ENCODE measurements at regions not wholly inside any gene's neighbourhood (a gene's known extent, or its start where the extent isn't known, plus 50 kb on each side); places are given as distances from the start of the nearest gene placed in this dataset.

- WGBS, 2 experiments (ENCODE audit: extremely low coverage in 1 of 2, insufficient coverage in 1 of 2, insufficient read length in 1 of 2, insufficient replicate concordance in 2 of 2, low coverage in 1 of 2, low lambda C conversion rate in 2 of 2, missing lambda C conversion rate in 1 of 2): 84% methylated on average over 4 of the region's 4 CpGs; no CpG with 5 or more reads in 1 of the 2 experiments
- H3K23ac ChIP-seq (ENCODE audit: insufficient read length): no peak overlapping the region
- H3K56ac ChIP-seq (replicated peaks; ENCODE audit: insufficient read length, low read depth, low read length): no peak overlapping the region
- H3K79me1 ChIP-seq (ENCODE audit: low read depth, low read length): no peaks in the 10 kb centered on the region
- H3K27ac ChIP-seq (ENCODE audit: low read depth, low read length): no peak overlapping the region
- CTCF ChIA-PET (ENCODE audit: partially characterized antibody): interaction anchor here (0.6 to 2.2 kb wide), 7 partner anchors 8 to 351 kb away, joined by 3 to 6 read pairs (median 3); no protein-coding TSS in a partner anchor
- H4K5ac ChIP-seq (ENCODE audit: insufficient read length, low read depth, low read length): no peak overlapping the region
- no peak overlapping the region for H3K9ac ChIP-seq (replicated peaks in 1 of 4; ENCODE audit: extremely low read depth in 1 of 4, low read depth in 3 of 4, low read length in 3 of 4)
- TF ChIP-seq MAFK (IDR thresholded peaks at IDR 0.05; ENCODE audit: low read depth, low read length) (no peak), CTCF (IDR thresholded peaks at IDR 0.05; ENCODE audit: control extremely low read depth in 1 of 3, insufficient read depth in 1 of 3, low read depth in 1 of 3, low read length in 3 of 3) (peak; percentile 22 to 40 (median 25); a peak in 3 of 4 replicates), RAD21 (IDR thresholded peaks at IDR 0.05 in 1 of 2, conservative IDR thresholded peaks at IDR 0.05 in 1 of 2; ENCODE audit: low read depth in 2 of 2, low read length in 2 of 2) (peak; percentile 34 to 60; a peak in 3 of 4 replicates)
- DNase-seq (ENCODE audit: low read depth in 1 of 2, low spot score in 2 of 2) (peak in 1 of 2 experiments; percentile 41), FAIRE-seq (no peak)
- H3K4me3 ChIP-seq (ENCODE audit: extremely low read depth in 1 of 4, insufficient read depth in 2 of 4, low read depth in 3 of 4, low read length in 4 of 4): no peak overlapping the region
- H2AFZ ChIP-seq (ENCODE audit: low read length): no peak overlapping the region
- no peak overlapping the region for H2AK5ac ChIP-seq (ENCODE audit: low read depth, low read length)
- no peak overlapping the region for H2BK15ac ChIP-seq (ENCODE audit: low read length)
- no peaks in the 10 kb centered on the region for H3K23me2 ChIP-seq (ENCODE audit: low read depth, low read length)
- 0 out of 7 replicates have a peak, but pooled peaks cover 0 to 2% (median 0%) of the 10 kb centered on the region in 4 experiments for H3K27me3 ChIP-seq (replicated peaks in 1 of 4; ENCODE audit: control insufficient read depth in 3 of 4, extremely low read depth in 1 of 4, insufficient read depth in 3 of 4, low read length in 3 of 4)
- peaks cover 0 to 5% (median 2%) of the 10 kb centered on the region in 4 experiments; a peak in 2 of 7 replicates for H3K4me1 ChIP-seq (replicated peaks in 1 of 4; ENCODE audit: control insufficient read depth in 3 of 4, insufficient read depth in 4 of 4, low read length in 3 of 4)
- no peak overlapping the region for H3K4ac ChIP-seq (replicated peaks; ENCODE audit: insufficient read length, low read depth, low read length)
- no peak overlapping the region for H2BK120ac ChIP-seq (replicated peaks; ENCODE audit: low read depth, low read length)
- no peak overlapping the region for H3K4me2 ChIP-seq (ENCODE audit: insufficient read depth in 1 of 2, low read depth in 2 of 2, low read length in 2 of 2)
- H3K9me3 ChIP-seq (ENCODE audit: insufficient read depth in 2 of 2, low read depth in 1 of 2, low read length in 1 of 2): peaks cover 0 to 2% of the 10 kb centered on the region in 2 experiments; a peak in 1 of 4 replicates
- no peaks in the 10 kb centered on the region for H3K36me3 ChIP-seq (ENCODE audit: control insufficient read depth in 2 of 4, insufficient read depth in 4 of 4, low read length in 3 of 4)
- H4K91ac ChIP-seq (replicated peaks; ENCODE audit: insufficient read length, low read length): no peak overlapping the region
- peak overlapping the region; percentile 26; the same call in 1 of the 2 replicates for H3K18ac ChIP-seq (ENCODE audit: extremely low read depth, low read length)
- no peak overlapping the region for H2BK5ac ChIP-seq (ENCODE audit: low read depth, low read length)
- no peaks in the 10 kb centered on the region for H3K79me2 ChIP-seq (ENCODE audit: control insufficient read depth in 1 of 2, insufficient read depth in 2 of 2, low read length in 2 of 2)
- H2BK12ac ChIP-seq (ENCODE audit: low read depth, low read length): peak overlapping the region; percentile 42; the same call in 1 of the 2 replicates
- H2BK20ac ChIP-seq (ENCODE audit: low read length): 0 out of 2 replicates have a peak overlapping the region, but pooled peaks have one; percentile 49
- H4K8ac ChIP-seq (ENCODE audit: extremely low read depth, insufficient read depth, low read length): no peak overlapping the region
- no peak overlapping the region for H3K14ac ChIP-seq (ENCODE audit: insufficient read length)
- POLR2A ChIA-PET (ENCODE audit: partially characterized antibody): interaction anchor here (1.0 kb wide), 1 partner anchor 8 kb away, joined by 3 read pairs; no protein-coding TSS in a partner anchor
- no peaks in the 10 kb centered on the region for H4K20me1 ChIP-seq (replicated peaks in 1 of 2; ENCODE audit: control insufficient read depth in 1 of 2, insufficient read depth in 2 of 2, low read length in 2 of 2)
Measured at GRCh38 chr2:234603619-234604018, 106.7 kb upstream of the ARL4C start.
